Aorta (tissue), 5 donors: ENCODE measurements at regions not wholly inside any gene's neighbourhood (a gene's known extent, or its start where the extent isn't known, plus 50 kb on each side); places are given as distances from the start of the nearest gene placed in this dataset.
A peak's percentile ranks its signal among the peaks of the same experiment; 100 is the strongest.
"Not testable (repeated sequence)": the region's sequence is repeated elsewhere in the genome, so short reads cannot be mapped to it uniquely, and the experiment has no call there.

Experiments used
- ATAC-seq: fragments of 200-7000 bp; cut with Tn5 transposase; one replicate; pipeline ENCODE4 v1.9.1; 2022; ENCODE audit warnings: moderate library complexity; ENCODE audit not compliant: low FRiP score
- DNase-seq, 2 donors: peaks; one replicate each; pipeline ENCODE4 v3.0.0-alpha.2; 2020
- H3K27ac ChIP-seq, 2 donors: one replicate each; pipeline ENCODE4 v1.5.1; 2013; ENCODE audit warnings: low read length in 2 of 2, mild to moderate bottlenecking in 2 of 2, moderate library complexity in 2 of 2, control low read depth in 1 of 2, inconsistent platforms in 1 of 2, low read depth in 1 of 2
- H3K27me3 ChIP-seq, 2 donors: one replicate each; pipeline ENCODE4 v1.6.1; 2013; ENCODE audit warnings: control low read depth in 1 of 2, low read length in 1 of 2, mild to moderate bottlenecking in 1 of 2, moderate library complexity in 1 of 2; ENCODE audit not compliant: insufficient read depth in 2 of 2, control insufficient read depth in 1 of 2
- H3K36me3 ChIP-seq, 2 donors: one replicate each; pipeline ENCODE4 v1.6.1; 2013; ENCODE audit warnings: control low read depth in 1 of 2, low read length in 1 of 2, mild to moderate bottlenecking in 1 of 2; ENCODE audit not compliant: insufficient read depth in 2 of 2, control insufficient read depth in 1 of 2
- H3K4me1 ChIP-seq, 2 donors: one replicate each; pipeline ENCODE4 v1.6.1; 2013; ENCODE audit warnings: low read length in 2 of 2, control low read depth in 1 of 2, mild to moderate bottlenecking in 1 of 2, moderate library complexity in 1 of 2; ENCODE audit not compliant: insufficient read depth in 2 of 2, control insufficient read depth in 1 of 2
- H3K4me3 ChIP-seq, 2 donors: one replicate each; pipeline ENCODE4 v1.5.1; 2013; ENCODE audit warnings: low read length in 2 of 2, control low read depth in 1 of 2, mild to moderate bottlenecking in 1 of 2
- H3K9me3 ChIP-seq: one replicate; pipeline ENCODE4 v1.6.1; 2013; ENCODE audit warnings: mild to moderate bottlenecking, low read length; ENCODE audit not compliant: control insufficient read depth
- WGBS, 2 donors: extraction: QIAGEN DNeasy Blood & Tissue Kit; methylation state at CpG; one replicate each; pipeline ENCODE4 v1.1.7; 2013; 5-methylcytosine and 5-hydroxymethylcytosine counted together
- intact Hi-C, 2 donors: fragments of 100-400 bp; cut with DNase I; formaldehyde crosslinking; loops; one replicate each; pipeline versions ENCODE4 v1.14.2 to v1.15.0; 2022
- donor health status: healthy with polysubstance abuse.
- donor health status: Bipolar disorder and iron deficiency.
- donor health status: DM: no; HTN: no; CAD: no.
- donor health status: DM: no; HTN: no; CAD: no.
- donor health status: DM: yes; HTN: yes; CAD: no.

GRCh38 chrX:126641076-126641475 lies 88.5 kb upstream of the DCAF12L1 start:
- H3K9me3 ChIP-seq, DNase-seq, ATAC-seq, H3K27me3 ChIP-seq, H3K36me3 ChIP-seq, H3K4me1 ChIP-seq, H3K4me3 ChIP-seq, H3K27ac ChIP-seq, intact Hi-C loops: not testable (repeated sequence)
- 96% methylated on average over 4 to 22 of the region's 26 CpGs for WGBS, 2 donors

- intact Hi-C loops, result no loop called here
- no peak overlapping the region for H3K4me3 ChIP-seq
- no peak overlapping the region for H3K27ac ChIP-seq
- DNase-seq, result no peak
- no peaks in the 10 kb centered on the region for H3K9me3 ChIP-seq
- no peaks in the 10 kb centered on the region for H3K4me1 ChIP-seq
- H3K27me3 ChIP-seq, result no peaks in the 10 kb centered on the region
- 48 to 55% methylated on average over 2 of the region's 2 CpGs for WGBS, 2 donors
- no peaks in the 10 kb centered on the region for H3K36me3 ChIP-seq
- ATAC-seq, result no peak
These were observed 102.4 kb upstream of the DCAF12L1 start for GRCh38 chrX:126655061-126655460.

- DNase-seq (no peak), ATAC-seq (no peak)
- H3K36me3 ChIP-seq, result no peaks in the 10 kb centered on the region
- no peak overlapping the region for H3K4me3 ChIP-seq
- H3K9me3 ChIP-seq, result no peaks in the 10 kb centered on the region
- 52 to 69% methylated on average over 3 of the region's 3 CpGs for WGBS, 2 donors
- no peak overlapping the region for H3K27ac ChIP-seq
- H3K4me1 ChIP-seq, result no peaks in the 10 kb centered on the region
- no peaks in the 10 kb centered on the region for H3K27me3 ChIP-seq
- intact Hi-C loops, result no loop called here
These were observed 105.8 kb upstream of the DCAF12L1 start for GRCh38 chrX:126658447-126658846.

GRCh38 chrX:126670258-126670657 lies 117.6 kb upstream of the DCAF12L1 start:
- Histone ChIP-seq H3K4me1 (no peaks in the 10 kb centered on the region), H3K9me3 (no peaks in the 10 kb centered on the region), H3K27me3 (no peaks in the 10 kb centered on the region), H3K4me3 (no peak overlapping the region), H3K27ac (no peak overlapping the region), H3K36me3 (no peaks in the 10 kb centered on the region)
- no peak for ATAC-seq
- WGBS, 2 donors, result 58 to 79% methylated on average over 5 to 6 of the region's 6 CpGs
- DNase-seq, result no peak
- intact Hi-C loops, result no loop called here

GRCh38 chrX:126673366-126673765 lies 120.8 kb upstream of the DCAF12L1 start:
- H3K4me1 ChIP-seq, H3K27me3 ChIP-seq, H3K36me3 ChIP-seq, DNase-seq, H3K27ac ChIP-seq, H3K4me3 ChIP-seq, H3K9me3 ChIP-seq, ATAC-seq, intact Hi-C loops: not testable (repeated sequence)
- WGBS, 2 donors, result 91 to 96% methylated on average over 19 to 22 of the region's 22 CpGs

- H3K4me1 ChIP-seq, H3K9me3 ChIP-seq, H3K4me3 ChIP-seq, intact Hi-C loops, H3K27ac ChIP-seq, ATAC-seq, H3K27me3 ChIP-seq, H3K36me3 ChIP-seq: not testable (repeated sequence)
- DNase-seq, result peak in 1 of 2 donors; percentile 33
- 96 to 97% methylated on average over 35 to 56 of the region's 56 CpGs for WGBS, 2 donors
These were observed 121.3 kb upstream of the DCAF12L1 start for GRCh38 chrX:126673816-126674491.

GRCh38 chrX:126695375-126695896 lies 124.1 kb upstream of the PRR32 start:
- Histone ChIP-seq H3K27ac (no peak overlapping the region), H3K4me1 (no peaks in the 10 kb centered on the region), H3K27me3 (no peaks in the 10 kb centered on the region), H3K4me3 (no peak overlapping the region), H3K9me3 (no peaks in the 10 kb centered on the region), H3K36me3 (no peaks in the 10 kb centered on the region)
- WGBS, 2 donors, result 44 to 54% methylated on average over 2 of the region's 2 CpGs
- intact Hi-C loops, result no loop called here
- DNase-seq (no peak), ATAC-seq (no peak)

- no peak overlapping the region for H3K27ac ChIP-seq
- no peak overlapping the region for H3K4me3 ChIP-seq
- intact Hi-C loops, result no loop called here
- no peak for ATAC-seq
- no peaks in the 10 kb centered on the region for H3K9me3 ChIP-seq
- 29 to 48% methylated on average over 2 of the region's 2 CpGs for WGBS, 2 donors
- H3K36me3 ChIP-seq, result no peaks in the 10 kb centered on the region
- H3K4me1 ChIP-seq, result no peaks in the 10 kb centered on the region
- no peaks in the 10 kb centered on the region for H3K27me3 ChIP-seq
- no peak for DNase-seq
These were observed 122.4 kb upstream of the PRR32 start for GRCh38 chrX:126697091-126697490.

GRCh38 chrX:126701380-126701779 lies 118.1 kb upstream of the PRR32 start:
- 38 to 46% methylated on average over 2 of the region's 2 CpGs for WGBS, 2 donors
- intact Hi-C loops, result no loop called here
- no peaks in the 10 kb centered on the region for H3K36me3 ChIP-seq
- no peak overlapping the region for H3K27ac ChIP-seq
- H3K27me3 ChIP-seq, result no peaks in the 10 kb centered on the region
- no peak overlapping the region for H3K4me3 ChIP-seq
- ATAC-seq, result no peak
- H3K9me3 ChIP-seq, result no peaks in the 10 kb centered on the region
- no peaks in the 10 kb centered on the region for H3K4me1 ChIP-seq
- no peak for DNase-seq
